Sigmoid colon (tissue), 4 donors: ENCODE measurements at regions not wholly inside any gene's neighbourhood (a gene's known extent, or its start where the extent isn't known, plus 50 kb on each side); places are given as distances from the start of the nearest gene placed in this dataset.

Experiments used
- POLR2A ChIP-seq, 2 donors: fragments of 450-650 bp; IDR thresholded peaks; one replicate each; pipeline ENCODE4 v1.6.1; 2016; ENCODE audit warnings: antibody characterized with exemption in 2 of 2, mild to moderate bottlenecking in 2 of 2, moderate library complexity in 2 of 2
- POLR2AphosphoS5 ChIP-seq, 4 donors: sonication (generic); formaldehyde crosslinking; IDR thresholded peaks; one replicate each; pipeline ENCODE4 v1.6.1; 2017; ENCODE audit warnings: antibody characterized with exemption in 4 of 4
- TF ChIP-seq, protein P1 (sequence below), 4 experiments: fragments of 450-650 bp in 3 of 4; fragments of 200-600 bp in 1 of 4; IDR thresholded peaks; one replicate each; pipeline ENCODE4 v1.5.1; 2016 to 2019; ENCODE audit warnings: antibody characterized with exemption in 4 of 4, mild to moderate bottlenecking in 3 of 4, moderate library complexity in 2 of 4

DNA sequence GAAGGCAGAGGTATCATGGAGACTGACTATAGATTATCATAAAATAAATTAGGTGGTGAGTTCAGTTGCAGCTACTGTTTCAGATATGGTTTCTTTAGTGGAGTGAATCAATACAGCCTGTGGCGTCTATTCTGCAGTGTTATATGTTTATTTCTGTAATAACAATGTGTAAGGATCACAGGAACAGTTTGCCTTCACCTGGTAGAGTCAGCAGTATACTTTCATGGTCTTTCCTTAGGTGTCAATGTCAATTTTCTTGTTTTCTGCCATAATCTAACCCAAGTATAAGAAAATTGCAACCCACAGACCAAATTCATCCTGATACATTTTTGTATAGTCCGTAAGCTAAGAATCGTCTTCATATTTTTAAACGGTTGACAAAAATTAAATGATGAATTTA, 140.4 kb upstream of the ATF7IP start:
- TF ChIP-seq POLR2AphosphoS5 (IDR thresholded peaks at IDR 0.05) (no peak), POLR2A (IDR thresholded peaks at IDR 0.05) (no peak)
- TF ChIP-seq, protein P1, sequence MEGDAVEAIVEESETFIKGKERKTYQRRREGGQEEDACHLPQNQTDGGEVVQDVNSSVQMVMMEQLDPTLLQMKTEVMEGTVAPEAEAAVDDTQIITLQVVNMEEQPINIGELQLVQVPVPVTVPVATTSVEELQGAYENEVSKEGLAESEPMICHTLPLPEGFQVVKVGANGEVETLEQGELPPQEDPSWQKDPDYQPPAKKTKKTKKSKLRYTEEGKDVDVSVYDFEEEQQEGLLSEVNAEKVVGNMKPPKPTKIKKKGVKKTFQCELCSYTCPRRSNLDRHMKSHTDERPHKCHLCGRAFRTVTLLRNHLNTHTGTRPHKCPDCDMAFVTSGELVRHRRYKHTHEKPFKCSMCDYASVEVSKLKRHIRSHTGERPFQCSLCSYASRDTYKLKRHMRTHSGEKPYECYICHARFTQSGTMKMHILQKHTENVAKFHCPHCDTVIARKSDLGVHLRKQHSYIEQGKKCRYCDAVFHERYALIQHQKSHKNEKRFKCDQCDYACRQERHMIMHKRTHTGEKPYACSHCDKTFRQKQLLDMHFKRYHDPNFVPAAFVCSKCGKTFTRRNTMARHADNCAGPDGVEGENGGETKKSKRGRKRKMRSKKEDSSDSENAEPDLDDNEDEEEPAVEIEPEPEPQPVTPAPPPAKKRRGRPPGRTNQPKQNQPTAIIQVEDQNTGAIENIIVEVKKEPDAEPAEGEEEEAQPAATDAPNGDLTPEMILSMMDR (IDR thresholded peaks at IDR 0.05) = no peak
